SK-N-SH (cell line): ENCODE measurements at regions not wholly inside any gene's neighbourhood (a gene's known extent, or its start where the extent isn't known, plus 50 kb on each side); places are given as distances from the start of the nearest gene placed in this dataset.

Experiments
- CTCF ChIA-PET: fragments of 300-600, 350-600 bp; formaldehyde crosslinking; extraction: SDS; loops from one replicate; lab custom pipeline; 2021; lab: Yijun Ruan, JAX
- POLR2A ChIA-PET: fragments of 350-600 bp; sonication (Branson Sonifier 250); formaldehyde crosslinking; extraction: SDS; loops from one replicate; lab custom pipeline; 2020; ENCODE audit warnings: antibody characterized with exemption, inconsistent platforms; lab: Yijun Ruan, JAX
- DNase-seq: peaks from one replicate; pipeline ENCODE4 v3.0.0; 2012
- H2AFZ ChIP-seq: fragments of 200-600 bp; sonication (generic); 2 replicates; pipeline ENCODE4 v1.8.1; 2016; ENCODE audit warnings: antibody characterized with exemption, mild to moderate bottlenecking, low read depth
- H3F3A ChIP-seq: fragments of 200-600 bp; sonication (generic); replicated peaks from 2 replicates; pipeline ENCODE3; 2016; ENCODE audit warnings: antibody characterized with exemption, mild to moderate bottlenecking; ENCODE audit not compliant: insufficient read depth
- H3K27ac ChIP-seq, 2 experiments: fragments of 200-500 bp in 1 of 2; fragments of 200-600 bp in 1 of 2; sonication (Bioruptor generic) in 1 of 2; sonication (generic), shearing (Covaris generic) in 1 of 2; 2 replicates each; pipeline versions ENCODE4 v1.5.1 to v1.6.1; 2014 to 2016; ENCODE audit warnings: low read depth in 2 of 2, inconsistent platforms in 1 of 2, low read length in 1 of 2, mild to moderate bottlenecking in 1 of 2, mixed read lengths in 1 of 2
- H3K27me3 ChIP-seq: fragments of 200-600 bp; sonication (generic), shearing (Covaris generic); 2 replicates; pipeline ENCODE4 v1.6.1; 2016; ENCODE audit warnings: mixed run types; ENCODE audit not compliant: insufficient read depth
- H3K36me3 ChIP-seq, 2 experiments: fragments of 200-500 bp in 1 of 2; fragments of 200-600 bp in 1 of 2; sonication (Bioruptor generic) in 1 of 2; sonication (generic) in 1 of 2; replicated peaks in 1 of 2; 2 replicates each; pipeline versions ENCODE3 to v1.5.1; 2014 to 2016; ENCODE audit warnings: low read length in 1 of 2, mild to moderate bottlenecking in 1 of 2; ENCODE audit not compliant: insufficient read depth in 2 of 2, control insufficient read depth in 1 of 2
- H3K4me1 ChIP-seq, 2 experiments: fragments of 200-500 bp in 1 of 2; fragments of 200-600 bp in 1 of 2; sonication (Bioruptor generic) in 1 of 2; sonication (generic), shearing (Covaris generic) in 1 of 2; 2 replicates each; pipeline versions ENCODE4 v1.5.1 to v1.6.1; 2014 to 2016; ENCODE audit warnings: low read depth in 1 of 2, low read length in 1 of 2, mixed run types in 1 of 2; ENCODE audit not compliant: insufficient read depth in 2 of 2, control insufficient read depth in 1 of 2
- H3K4me2 ChIP-seq: fragments of 200-600 bp; sonication (generic), shearing (Covaris generic); 2 replicates; pipeline ENCODE4 v1.6.1; 2017; ENCODE audit warnings: mixed run types
- H3K4me3 ChIP-seq, 2 experiments: fragments of 200-500 bp in 1 of 2; fragments of 200-600 bp in 1 of 2; sonication (Bioruptor generic) in 1 of 2; sonication (generic), shearing (Covaris generic) in 1 of 2; 2 replicates each; pipeline versions ENCODE4 v1.5.1 to v1.8.1; 2014 to 2016; ENCODE audit warnings: low read depth in 2 of 2, inconsistent platforms in 1 of 2, low read length in 1 of 2, mild to moderate bottlenecking in 1 of 2, mixed read lengths in 1 of 2, moderate library complexity in 1 of 2
- H3K79me2 ChIP-seq: fragments of 200-600 bp; sonication (generic); 2 replicates; pipeline ENCODE4 v1.8.1; 2017; ENCODE audit warnings: mild to moderate bottlenecking; ENCODE audit not compliant: insufficient read depth
- H3K9ac ChIP-seq: fragments of 200-600 bp; sonication (generic); 2 replicates; pipeline ENCODE4 v1.6.1; 2017; ENCODE audit warnings: mixed run types
- H3K9me2 ChIP-seq: fragments of 200-600 bp; sonication (generic); 2 replicates; pipeline ENCODE4 v1.6.1; 2017; ENCODE audit warnings: mixed run types
- H3K9me3 ChIP-seq: fragments of 200-600 bp; sonication (generic); 2 replicates; pipeline ENCODE4 v1.6.1; 2017; ENCODE audit warnings: mixed run types, mild to moderate bottlenecking, moderate library complexity
- H4K20me1 ChIP-seq: fragments of 200-600 bp; sonication (generic); 2 replicates; pipeline ENCODE4 v1.6.1; 2017; ENCODE audit warnings: mild to moderate bottlenecking, mixed run types; ENCODE audit not compliant: insufficient read depth
- CHD2 ChIP-seq: fragments of 150-350 bp; IDR thresholded peaks from 2 replicates; pipeline ENCODE4 v1.6.1; 2018; ENCODE audit warnings: low read length; ENCODE audit not compliant: partially characterized antibody
- CTCF ChIP-seq: fragments of 200-600 bp; sonication (generic); IDR thresholded peaks from 2 replicates; pipeline ENCODE4 v1.6.1; 2017; ENCODE audit warnings: antibody characterized with exemption, mild to moderate bottlenecking, moderate library complexity
- EZH2phosphoT487 ChIP-seq: fragments of 200-600 bp; sonication (generic); IDR thresholded peaks from 2 replicates; pipeline ENCODE4 v1.6.1; 2017; ENCODE audit warnings: low read depth, mixed run types, mild to moderate bottlenecking, antibody characterized with exemption, moderate library complexity, borderline replicate concordance
- GATA2 ChIP-seq: sonication (generic); formaldehyde crosslinking; IDR thresholded peaks from 2 replicates; pipeline ENCODE4 v1.5.0; 2020; ENCODE audit warnings: mild to moderate bottlenecking, missing genetic modification reagents
- IRF3 ChIP-seq: fragments of 150-350 bp; IDR thresholded peaks from 2 replicates; pipeline ENCODE4 v1.6.1; 2016; ENCODE audit warnings: mild to moderate bottlenecking, low read depth, low read length
- MAX ChIP-seq: IDR thresholded peaks from 2 replicates; pipeline ENCODE4 v1.4.0; 2012; ENCODE audit warnings: low read depth
- MEF2A ChIP-seq: IDR thresholded peaks from 2 replicates; pipeline ENCODE4 v1.4.0; 2012; ENCODE audit warnings: low read depth, borderline replicate concordance
- PBX3 ChIP-seq: IDR thresholded peaks from 2 replicates; pipeline ENCODE4; 2012
- RAD21 ChIP-seq: IDR thresholded peaks from 2 replicates; pipeline ENCODE4 v1.6.1; 2012; ENCODE audit warnings: mild to moderate bottlenecking, low read length
- RCOR1 ChIP-seq: fragments of 150-350 bp; IDR thresholded peaks from 2 replicates; pipeline ENCODE4 v1.6.1; 2017; ENCODE audit warnings: antibody characterized with exemption, low read length
- REST ChIP-seq: IDR thresholded peaks from 2 replicates; pipeline ENCODE4 v1.6.1; 2012; ENCODE audit warnings: mild to moderate bottlenecking, low read depth, low read length, moderate library complexity
- RXRA ChIP-seq: IDR thresholded peaks from 2 replicates; pipeline ENCODE4 v1.4.0; 2012; ENCODE audit warnings: low read depth, mild to moderate bottlenecking, borderline replicate concordance
- SIN3A ChIP-seq: IDR thresholded peaks from 2 replicates; pipeline ENCODE4 v1.6.1; 2012; ENCODE audit warnings: low read depth, mild to moderate bottlenecking, low read length, moderate library complexity, borderline replicate concordance
- SMC3 ChIP-seq: IDR thresholded peaks from 2 replicates; pipeline ENCODE4 v1.6.1; 2012; ENCODE audit warnings: low read depth, low read length, improper control_type of control experiment
- TEAD4 ChIP-seq: IDR thresholded peaks from 2 replicates; pipeline ENCODE4 v1.4.0; 2012; ENCODE audit warnings: mild to moderate bottlenecking, borderline replicate concordance; ENCODE audit not compliant: insufficient read depth
- USF1 ChIP-seq: IDR thresholded peaks from 2 replicates; pipeline ENCODE4 v1.4.0; 2012; ENCODE audit warnings: low read depth, borderline replicate concordance
- ZBTB33 ChIP-seq: IDR thresholded peaks from 2 replicates; pipeline ENCODE4 v1.4.0; 2012; ENCODE audit warnings: low read depth, borderline replicate concordance
- whole genome bisulfite sequencing: methylation state at CpG from one replicate; pipeline ENCODE4 v1.1.6; 2017; ENCODE audit warnings: low lambda C conversion rate; 5-methylcytosine and 5-hydroxymethylcytosine counted together

GRCh38 chr6:81802356-81802755, 49.9 kb upstream of the TENT5A start:
- DNase-seq = no peak
- CTCF ChIA-PET = no interaction called here
- TF ChIP-seq IRF3 (no peak), EZH2phosphoT487 (no peak), REST (no peak), RAD21 (no peak), SMC3 (no peak), RXRA (no peak), CTCF (no peak), USF1 (no peak), CHD2 (no peak), GATA2 (no peak), TEAD4 (no peak), RCOR1 (no peak), MAX (no peak), ZBTB33 (no peak), PBX3 (no peak), SIN3A (no peak), MEF2A (no peak)

More at GRCh38 chr6:81802356-81802755, 49.9 kb upstream of the TENT5A start:
- H3K79me2 ChIP-seq = no peaks in the 10 kb centered on the region
- no peak overlapping the region for H3K9ac ChIP-seq
- H3K9me3 ChIP-seq = no peaks in the 10 kb centered on the region
- no peaks in the 10 kb centered on the region; the same call in 1 of the 2 replicates for H3K9me2 ChIP-seq
- no peak overlapping the region for H3K4me3 ChIP-seq
- H3K36me3 ChIP-seq = no peaks in the 10 kb centered on the region
- no peaks in the 10 kb centered on the region for H3K27me3 ChIP-seq
- H3K27ac ChIP-seq = no peak overlapping the region
- no peaks in the 10 kb centered on the region for H4K20me1 ChIP-seq
- no peaks in the 10 kb centered on the region for H3K4me1 ChIP-seq
- H3F3A ChIP-seq = no peaks in the 10 kb centered on the region
- POLR2A ChIA-PET = no interaction called here
- WGBS = 73% methylated on average over 4 of the region's 4 CpGs
- H2AFZ ChIP-seq = no peak overlapping the region
- no peak overlapping the region for H3K4me2 ChIP-seq
